Panc1 (cell line): ENCODE measurements at regions not wholly inside any gene's neighbourhood (a gene's known extent, or its start where the extent isn't known, plus 50 kb on each side); places are given as distances from the start of the nearest gene placed in this dataset.

Source experiments
- POLR2AphosphoS5 ChIP-seq: IDR thresholded peaks from 2 replicates; pipeline ENCODE4 v1.6.1; 2012; ENCODE audit warnings: mild to moderate bottlenecking, low read depth, low read length, moderate library complexity
- TF ChIP-seq, protein P1 (sequence below): fragments of 450-650 bp; IDR thresholded peaks from 2 replicates; pipeline ENCODE4 v1.5.1; 2017; ENCODE audit warnings: mild to moderate bottlenecking

DNA sequence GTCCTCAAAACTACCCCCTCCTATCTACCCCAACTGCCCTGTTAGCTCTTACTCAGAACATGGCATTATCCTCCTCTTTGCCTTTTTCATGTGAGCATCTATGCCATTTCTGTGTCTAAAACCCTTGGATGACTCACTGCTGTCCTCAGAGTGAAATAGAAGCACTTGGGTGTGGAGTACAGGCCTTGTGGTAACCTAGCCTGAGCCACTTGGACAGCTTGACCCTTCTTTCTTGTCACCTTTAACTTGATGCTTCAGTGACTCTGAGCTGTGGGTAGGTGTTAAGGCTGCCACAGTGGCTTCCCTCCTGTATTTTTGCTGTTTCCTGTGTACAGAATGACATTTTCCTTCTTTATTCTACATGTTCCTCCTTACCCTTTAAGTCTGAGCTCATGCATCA, 391.4 kb downstream of the SH3GL2 start:
- TF ChIP-seq, protein P1, sequence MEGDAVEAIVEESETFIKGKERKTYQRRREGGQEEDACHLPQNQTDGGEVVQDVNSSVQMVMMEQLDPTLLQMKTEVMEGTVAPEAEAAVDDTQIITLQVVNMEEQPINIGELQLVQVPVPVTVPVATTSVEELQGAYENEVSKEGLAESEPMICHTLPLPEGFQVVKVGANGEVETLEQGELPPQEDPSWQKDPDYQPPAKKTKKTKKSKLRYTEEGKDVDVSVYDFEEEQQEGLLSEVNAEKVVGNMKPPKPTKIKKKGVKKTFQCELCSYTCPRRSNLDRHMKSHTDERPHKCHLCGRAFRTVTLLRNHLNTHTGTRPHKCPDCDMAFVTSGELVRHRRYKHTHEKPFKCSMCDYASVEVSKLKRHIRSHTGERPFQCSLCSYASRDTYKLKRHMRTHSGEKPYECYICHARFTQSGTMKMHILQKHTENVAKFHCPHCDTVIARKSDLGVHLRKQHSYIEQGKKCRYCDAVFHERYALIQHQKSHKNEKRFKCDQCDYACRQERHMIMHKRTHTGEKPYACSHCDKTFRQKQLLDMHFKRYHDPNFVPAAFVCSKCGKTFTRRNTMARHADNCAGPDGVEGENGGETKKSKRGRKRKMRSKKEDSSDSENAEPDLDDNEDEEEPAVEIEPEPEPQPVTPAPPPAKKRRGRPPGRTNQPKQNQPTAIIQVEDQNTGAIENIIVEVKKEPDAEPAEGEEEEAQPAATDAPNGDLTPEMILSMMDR: no peak
- TF ChIP-seq POLR2AphosphoS5: no peak
